ENCODE measurements at regions not wholly inside any gene's neighbourhood (a gene's known extent, or its start where the extent isn't known, plus 50 kb on each side); places are given as distances from the start of the nearest gene placed in this dataset.
"Not testable (repeated sequence)": the region's sequence is repeated elsewhere in the genome, so short reads cannot be mapped to it uniquely, and the experiment has no call there.

- H3K9me3 Mint-ChIP-seq: peaks cover 8% of the 10 kb centered on the region
- CTCF ChIA-PET: interaction anchor here (1.1 kb wide), 1 partner anchor 66 kb away, joined by 3 read pairs; no protein-coding TSS in a partner anchor
- no peaks in the 10 kb centered on the region for H3K27me3 Mint-ChIP-seq
- H3K36me3 Mint-ChIP-seq: no peaks in the 10 kb centered on the region
- H3K27ac Mint-ChIP-seq: no peak overlapping the region
- no peaks in the 10 kb centered on the region for H3K4me1 Mint-ChIP-seq (ENCODE audit: low read depth)
- DNase-seq: no peak
- POLR2A ChIA-PET: no interaction called here
- no peak overlapping the region for H3K4me3 Mint-ChIP-seq
- intact Hi-C loops (cut with micrococcal nuclease): no loop called here
Observed at GRCh38 chr7:82506208-82506607, 62.6 kb upstream of the CACNA2D1 start.

- Mint-ChIP-seq H3K27ac (no peak overlapping the region), H3K27me3 (no peaks in the 10 kb centered on the region), H3K4me3 (no peak overlapping the region), H3K9me3 (peaks cover 16% of the 10 kb centered on the region), H3K4me1 (ENCODE audit: low read depth) (no peaks in the 10 kb centered on the region), H3K36me3 (no peaks in the 10 kb centered on the region)
- intact Hi-C loops (cut with micrococcal nuclease): no loop called here
- ChIA-PET POLR2A (no interaction called here), CTCF (no interaction called here)
- no peak for DNase-seq
Observed at GRCh38 chr7:82501346-82501745, 57.8 kb upstream of the CACNA2D1 start.

- H3K4me1 Mint-ChIP-seq (ENCODE audit: low read depth); DNase-seq; CTCF ChIA-PET; intact Hi-C loops (cut with micrococcal nuclease); H3K27ac Mint-ChIP-seq; H3K4me3 Mint-ChIP-seq; H3K27me3 Mint-ChIP-seq; H3K36me3 Mint-ChIP-seq; POLR2A ChIA-PET: not testable (repeated sequence)
- H3K9me3 Mint-ChIP-seq: peaks cover 16% of the 10 kb centered on the region
Observed at GRCh38 chr7:82499546-82499945, 56.0 kb upstream of the CACNA2D1 start.

- DNase-seq: no peak
- POLR2A ChIA-PET: no interaction called here
- CTCF ChIA-PET: no interaction called here
- Mint-ChIP-seq H3K27ac (no peak overlapping the region), H3K4me1 (ENCODE audit: low read depth) (no peaks in the 10 kb centered on the region), H3K27me3 (no peaks in the 10 kb centered on the region), H3K36me3 (no peaks in the 10 kb centered on the region), H3K9me3 (peaks cover 9% of the 10 kb centered on the region), H3K4me3 (no peak overlapping the region)
- intact Hi-C loops (cut with micrococcal nuclease): no loop called here
Observed at GRCh38 chr7:82494420-82494819, 50.8 kb upstream of the CACNA2D1 start.

Data from activated CD4-positive, alpha-beta memory T cell treated with anti-CD3 and anti-CD28 coated beads for 36 hours (primary cell).